OCI-LY7 (cell line): ENCODE measurements at regions not wholly inside any gene's neighbourhood (a gene's known extent, or its start where the extent isn't known, plus 50 kb on each side); places are given as distances from the start of the nearest gene placed in this dataset.

Experiments used
- CTCF ChIP-seq: fragments of 200-600 bp; sonication (generic); conservative IDR thresholded peaks from 2 replicates; pipeline ENCODE4 v1.5.1; 2014; ENCODE audit warnings: mild to moderate bottlenecking, antibody characterized with exemption, low read length, moderate library complexity, mixed read lengths
- EZH2phosphoT487 ChIP-seq: fragments of 200-600 bp; sonication (generic); IDR thresholded peaks from 2 replicates; pipeline ENCODE4 v1.6.1; 2018; ENCODE audit warnings: low read depth, borderline replicate concordance, mild to moderate bottlenecking, mixed run types, antibody characterized with exemption, low read length, moderate library complexity, mixed read lengths

- no peak for TF ChIP-seq CTCF
- no peak for TF ChIP-seq EZH2phosphoT487
Measured at GRCh38 chr4:25536564-25537320, 118.9 kb upstream of the SLC34A2 start.
